ENCODE measurements at regions not wholly inside any gene's neighbourhood (a gene's known extent, or its start where the extent isn't known, plus 50 kb on each side); places are given as distances from the start of the nearest gene placed in this dataset.

GRCh38 chr5:167259806-167260205 lies 1031.6 kb upstream of the WWC1 start:
- in situ Hi-C loops (cut with MboI; ENCODE audit: low pct_unique_long_range_greater_than_20kb, low sequenced_read_pairs, unreplicated experiment): no loop called here
- no peak for DNase-seq (ENCODE audit: low spot score)

DNA sequence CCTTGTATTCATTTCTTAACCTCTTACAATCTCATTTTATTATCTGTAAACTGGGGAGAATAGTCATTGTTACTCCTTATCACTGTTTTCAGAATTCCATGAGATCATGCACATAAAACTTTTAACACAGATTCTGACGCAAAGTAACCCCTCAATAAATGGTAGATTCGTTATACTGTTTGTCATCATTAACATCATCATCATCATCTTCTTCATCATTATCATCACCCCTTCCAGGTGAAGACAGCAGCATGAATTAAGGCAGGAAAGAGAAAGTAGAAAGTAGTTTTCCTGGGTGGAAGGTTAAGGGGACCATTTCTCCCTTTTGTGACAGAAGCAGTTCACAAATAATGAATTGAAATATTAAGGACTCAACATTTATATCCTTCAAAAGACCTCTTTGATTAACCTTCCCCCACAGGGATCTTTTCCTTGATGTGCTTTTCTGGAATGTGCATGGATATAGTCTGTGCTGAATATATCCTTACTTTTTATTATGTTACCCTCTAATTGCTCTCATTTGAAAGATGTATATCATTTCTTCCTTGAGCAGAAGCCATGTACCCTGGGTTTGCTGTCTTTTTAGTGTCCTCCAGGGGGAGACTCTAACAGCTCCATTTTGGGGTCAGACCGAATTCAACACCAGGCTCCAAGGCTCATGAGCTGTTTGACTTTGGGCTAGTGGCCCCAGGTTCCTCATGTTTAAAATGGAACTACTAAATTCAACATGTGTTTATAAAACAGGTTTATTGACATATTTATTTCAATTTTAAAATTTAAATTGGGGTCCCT lies 1029.9 kb upstream of the WWC1 start:
- peak; percentile 45 for TF ChIP-seq CTCF (IDR thresholded peaks at IDR 0.05; ENCODE audit: extremely low read depth, insufficient read depth, missing control alignments)
- DNase-seq (ENCODE audit: low spot score): peak; percentile 6
- in situ Hi-C loops (cut with MboI; ENCODE audit: low pct_unique_long_range_greater_than_20kb, low sequenced_read_pairs, unreplicated experiment): no loop called here

More at GRCh38 chr5:167259806-167260205, 1031.6 kb upstream of the WWC1 start:
- no peak for TF ChIP-seq CTCF (IDR thresholded peaks at IDR 0.05; ENCODE audit: extremely low read depth, insufficient read depth, missing control alignments)

- no peak for DNase-seq (ENCODE audit: low spot score)
- no peak for TF ChIP-seq CTCF (IDR thresholded peaks at IDR 0.05; ENCODE audit: extremely low read depth, insufficient read depth, missing control alignments)
- in situ Hi-C loops (cut with MboI; ENCODE audit: low pct_unique_long_range_greater_than_20kb, low sequenced_read_pairs, unreplicated experiment): no loop called here
Measured at GRCh38 chr5:167263185-167263584, 1028.3 kb upstream of the WWC1 start.

DNA sequence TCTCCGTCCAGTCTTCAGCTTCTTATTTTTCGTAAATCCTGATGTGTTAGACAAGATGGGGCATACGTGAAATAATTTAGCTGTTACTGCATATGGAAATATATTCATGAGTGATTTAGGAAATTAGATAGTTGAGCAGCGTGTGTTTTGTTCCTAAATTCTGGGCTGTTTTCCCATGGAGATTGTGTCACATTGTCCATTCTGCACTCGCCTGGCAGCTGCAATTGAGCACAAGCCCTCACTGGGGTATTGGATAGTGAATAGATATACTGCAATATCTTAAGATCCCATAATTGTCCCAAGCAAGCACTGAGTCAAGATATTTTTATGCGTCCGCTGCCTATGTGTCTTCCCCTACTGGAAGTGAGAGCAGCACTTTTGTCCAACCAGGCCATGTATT lies 1027.1 kb upstream of the WWC1 start:
- TF ChIP-seq CTCF (IDR thresholded peaks at IDR 0.05; ENCODE audit: extremely low read depth, insufficient read depth, missing control alignments): no peak
- in situ Hi-C loops (cut with MboI; ENCODE audit: low pct_unique_long_range_greater_than_20kb, low sequenced_read_pairs, unreplicated experiment): no loop called here
- DNase-seq (ENCODE audit: low spot score): no peak

GRCh38 chr5:167268337-167268736 lies 1023.1 kb upstream of the WWC1 start:
- TF ChIP-seq CTCF (IDR thresholded peaks at IDR 0.05; ENCODE audit: extremely low read depth, insufficient read depth, missing control alignments): no peak
- in situ Hi-C loops (cut with MboI; ENCODE audit: low pct_unique_long_range_greater_than_20kb, low sequenced_read_pairs, unreplicated experiment): no loop called here
- DNase-seq (ENCODE audit: low spot score): no peak

GRCh38 chr5:167269146-167269545 lies 1022.3 kb upstream of the WWC1 start:
- in situ Hi-C loops (cut with MboI; ENCODE audit: low pct_unique_long_range_greater_than_20kb, low sequenced_read_pairs, unreplicated experiment): no loop called here
- TF ChIP-seq CTCF (IDR thresholded peaks at IDR 0.05; ENCODE audit: extremely low read depth, insufficient read depth, missing control alignments): no peak
- no peak for DNase-seq (ENCODE audit: low spot score)
